ENCODE measurements at regions not wholly inside any gene's neighbourhood (a gene's known extent, or its start where the extent isn't known, plus 50 kb on each side); places are given as distances from the start of the nearest gene placed in this dataset.

GRCh38 chr12:69019082-69019481 is 86.1 kb upstream of the CPM start:
- TF ChIP-seq CBX3 (IDR thresholded peaks at IDR 0.05; ENCODE audit: borderline replicate concordance, low read depth) (no peak), CTCF (IDR thresholded peaks at IDR 0.05 in 2 of 3, conservative IDR thresholded peaks at IDR 0.05 in 1 of 3; ENCODE audit: control insufficient read depth in 2 of 3, extremely low read depth in 1 of 3, insufficient read depth in 1 of 3, low read depth in 3 of 3, low read length in 3 of 3) (no peak), EZH2 (IDR thresholded peaks at IDR 0.05; ENCODE audit: borderline replicate concordance, control insufficient read depth, low read depth, low read length) (no peak), RCOR1 (conservative IDR thresholded peaks at IDR 0.05; ENCODE audit: low read depth, low read length) (no peak), MEF2B (IDR thresholded peaks at IDR 0.05; ENCODE audit: partially characterized antibody, poor library complexity, severe bottlenecking) (no peak), ATF2 (IDR thresholded peaks at IDR 0.05; ENCODE audit: low read length) (no peak), NR2C2 (IDR thresholded peaks at IDR 0.05; ENCODE audit: borderline replicate concordance, control insufficient read depth, insufficient read length, low read depth) (no peak), GABPA (IDR thresholded peaks at IDR 0.05; ENCODE audit: low read depth) (no peak), MAX (IDR thresholded peaks at IDR 0.05; ENCODE audit: low read depth, low read length) (no peak), MLLT1 (IDR thresholded peaks at IDR 0.05) (no peak), BCLAF1 (IDR thresholded peaks at IDR 0.05) (no peak), ZBTB33 (IDR thresholded peaks at IDR 0.05) (no peak), TAF1 (IDR thresholded peaks at IDR 0.05; ENCODE audit: borderline replicate concordance, low read depth, low read length) (no peak)
